GM18499 (cell line): ENCODE measurements at regions not wholly inside any gene's neighbourhood (a gene's known extent, or its start where the extent isn't known, plus 50 kb on each side); places are given as distances from the start of the nearest gene placed in this dataset.

ENCODE experiments used
- ATAC-seq: cut with Tn5 transposase; IDR thresholded peaks from one replicate; pipeline ENCODE4 v1.9.1; 2021; ENCODE audit warnings: moderate number of reproducible peaks; ENCODE audit not compliant: insufficient read depth, unreplicated experiment

DNA sequence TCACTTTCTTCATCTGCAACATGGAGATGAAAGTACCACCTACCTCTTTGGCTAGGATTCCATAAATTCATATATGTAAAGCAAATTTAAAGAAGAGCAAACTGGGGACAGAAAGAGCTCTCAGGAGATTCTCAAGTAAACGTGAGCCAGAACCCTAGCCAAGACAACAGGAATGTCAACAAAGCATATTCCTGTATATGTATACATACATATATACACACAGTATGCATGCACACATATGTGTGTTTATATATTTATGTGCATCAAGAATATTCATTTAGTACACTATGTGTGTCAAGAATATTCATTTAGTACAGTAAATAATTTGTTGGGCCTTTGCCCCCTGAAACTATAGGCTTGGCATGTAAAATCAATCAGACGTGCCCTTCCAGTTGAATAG is 574.4 kb upstream of the KLHL29 start:
- no peak for ATAC-seq

DNA sequence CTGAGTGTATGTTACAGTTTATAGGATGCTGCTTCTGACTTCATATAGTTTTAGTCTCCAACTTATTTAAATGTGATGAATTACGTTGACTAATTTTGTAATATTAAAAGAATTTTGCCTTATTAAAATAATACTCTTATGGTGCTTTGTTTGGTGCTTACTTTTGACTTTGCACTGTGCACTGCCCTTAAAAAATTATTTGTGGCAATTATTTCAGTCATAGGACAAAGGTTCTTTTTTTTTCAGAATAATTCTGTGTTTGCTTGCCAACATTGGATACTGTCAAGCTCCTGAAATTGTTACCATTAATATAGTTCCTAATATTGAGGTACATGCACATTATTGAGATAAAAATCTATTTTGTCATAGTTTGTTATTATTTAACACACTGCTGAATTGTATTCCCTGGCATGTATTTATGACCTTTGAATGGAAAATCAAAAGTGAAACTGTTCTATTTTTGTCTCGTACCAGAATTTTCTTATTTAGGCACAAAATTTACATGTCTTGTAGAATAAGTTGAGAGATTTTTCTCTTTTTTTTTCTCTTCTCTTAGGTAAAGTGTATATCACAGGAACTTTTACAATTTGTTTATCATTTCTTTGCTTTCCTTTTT is 572.8 kb upstream of the KLHL29 start:
- ATAC-seq, result no peak

DNA sequence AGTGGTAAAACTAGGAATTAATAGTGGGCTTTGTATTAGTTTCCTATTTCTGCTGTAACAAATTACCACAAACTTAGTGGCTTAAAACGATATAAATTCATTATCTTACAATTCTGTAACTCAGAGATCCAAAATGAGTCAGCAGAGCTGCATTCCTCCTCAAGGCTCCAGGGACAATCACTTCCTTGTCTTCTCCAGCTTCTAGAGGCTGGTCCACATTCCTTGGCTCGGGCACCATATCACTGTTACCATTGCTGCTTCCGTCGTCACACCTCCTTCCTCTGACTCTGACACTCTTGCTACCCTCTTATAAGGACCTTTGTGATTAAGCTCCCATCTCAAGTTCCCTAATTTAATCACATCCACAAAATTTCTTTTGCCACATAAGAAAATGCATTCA is 567.8 kb upstream of the KLHL29 start:
- ATAC-seq, result no peak

DNA sequence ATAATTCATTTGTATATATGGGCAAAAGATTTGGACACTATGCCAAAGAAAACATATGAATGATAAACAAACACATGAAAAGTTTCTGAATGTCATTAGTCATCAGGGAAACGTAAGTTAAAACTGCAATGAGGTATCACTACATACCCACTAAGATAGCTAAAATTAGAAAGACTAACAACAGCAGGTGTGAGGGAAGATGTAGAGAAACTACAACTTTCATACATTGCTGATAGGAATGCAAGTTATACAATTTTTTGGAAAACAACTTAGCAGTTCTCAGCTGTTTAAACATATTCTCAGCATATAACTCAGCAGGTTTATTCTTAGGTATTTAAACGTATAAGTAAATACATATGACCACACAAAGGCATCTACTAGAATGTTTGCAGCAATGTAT is 563.5 kb upstream of the KLHL29 start:
- no peak for ATAC-seq

DNA sequence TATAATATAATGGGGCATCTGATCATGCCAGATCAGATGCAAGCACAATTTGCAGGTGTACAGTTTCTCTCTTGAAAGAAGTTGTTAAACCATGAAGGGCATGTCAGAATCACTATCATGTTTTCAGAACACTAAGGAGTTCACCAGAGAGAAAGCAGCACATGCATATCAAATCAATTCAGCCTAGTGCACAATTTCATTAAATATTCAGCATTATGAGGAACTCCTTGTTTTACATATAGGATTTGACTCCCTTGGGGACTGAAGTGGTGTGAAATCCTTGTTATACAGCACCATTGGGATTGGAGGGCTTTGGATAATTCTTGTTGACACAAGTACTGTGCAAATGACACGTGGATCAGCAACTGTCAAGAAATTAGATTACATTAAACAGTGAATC is 562.1 kb upstream of the KLHL29 start:
- no peak for ATAC-seq

DNA sequence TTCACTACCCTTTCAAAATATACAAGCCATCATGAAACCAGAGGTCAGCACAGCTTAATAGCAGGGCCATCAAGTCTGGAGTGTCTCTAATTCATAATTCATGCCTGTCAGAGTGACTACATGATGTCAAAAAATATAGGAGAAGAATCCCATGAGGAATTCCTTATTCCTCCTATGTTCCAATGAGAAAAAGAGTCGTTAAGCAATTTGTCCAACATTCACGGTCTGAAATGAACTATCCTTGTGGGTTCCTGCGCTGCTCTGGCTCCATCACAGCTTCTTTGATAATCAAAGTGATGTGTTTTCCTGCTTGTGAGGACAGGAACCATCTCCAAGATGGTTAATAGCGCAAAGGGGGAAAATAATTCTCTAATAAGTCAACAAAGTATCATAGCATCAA is 560.4 kb upstream of the KLHL29 start:
- ATAC-seq, result no peak

DNA sequence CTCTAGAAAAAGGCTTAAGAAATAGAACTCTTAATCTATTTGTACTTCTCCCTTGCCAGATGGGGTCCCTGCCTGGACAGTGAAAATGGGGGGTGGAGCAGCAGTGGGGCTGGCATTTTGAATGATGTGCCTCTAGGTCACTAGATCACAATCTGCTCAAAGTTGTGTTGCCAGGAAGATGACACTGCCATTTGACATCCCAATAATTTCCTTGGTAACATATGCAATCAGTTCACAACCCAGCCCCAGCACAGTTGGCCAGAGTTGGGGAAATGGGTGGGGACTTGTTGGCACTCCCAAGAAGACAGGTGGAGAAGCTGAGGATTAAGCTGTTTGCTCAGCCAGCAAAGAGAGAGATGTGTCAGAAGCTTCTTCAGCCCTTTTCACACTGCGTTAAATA is 558.3 kb upstream of the KLHL29 start:
- ATAC-seq, result no peak

DNA sequence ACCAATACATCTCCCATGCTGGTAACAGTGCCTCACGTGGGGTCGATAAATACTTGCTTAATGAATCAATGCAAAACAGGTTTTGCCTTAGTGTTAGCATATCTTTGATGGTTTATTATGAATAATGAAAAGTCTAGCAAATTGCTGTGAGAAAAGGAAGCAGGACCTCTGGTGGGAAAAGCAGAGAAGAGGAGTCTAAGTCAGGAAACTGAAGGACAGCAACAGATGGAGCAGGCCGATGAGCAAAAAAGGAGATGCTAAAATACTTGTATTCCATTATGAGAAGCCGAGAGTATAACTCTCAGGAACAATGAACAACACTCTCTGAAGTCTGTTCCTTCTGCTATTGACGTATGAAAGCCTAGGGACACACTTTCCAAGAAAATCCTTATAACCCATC is 555.2 kb upstream of the KLHL29 start:
- ATAC-seq, result no peak

DNA sequence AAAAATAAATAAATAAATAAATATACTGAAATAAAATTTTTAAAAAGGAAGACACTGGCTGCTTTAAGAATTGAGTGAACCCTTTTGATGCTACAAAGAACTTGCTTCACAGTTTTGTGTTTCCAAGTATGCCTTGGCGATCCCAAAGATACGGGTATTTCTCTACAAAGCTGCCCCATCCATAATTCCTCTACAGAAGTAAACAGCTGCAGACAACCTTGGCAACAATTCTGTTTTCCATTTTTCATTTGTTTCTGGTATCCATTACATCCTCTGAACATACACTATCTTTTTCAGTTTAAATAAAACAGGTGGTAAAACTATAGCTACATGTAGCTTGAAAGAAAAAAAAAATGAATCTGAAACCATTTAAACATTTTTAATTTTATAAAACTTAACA is 552.8 kb upstream of the KLHL29 start:
- ATAC-seq, result no peak

DNA sequence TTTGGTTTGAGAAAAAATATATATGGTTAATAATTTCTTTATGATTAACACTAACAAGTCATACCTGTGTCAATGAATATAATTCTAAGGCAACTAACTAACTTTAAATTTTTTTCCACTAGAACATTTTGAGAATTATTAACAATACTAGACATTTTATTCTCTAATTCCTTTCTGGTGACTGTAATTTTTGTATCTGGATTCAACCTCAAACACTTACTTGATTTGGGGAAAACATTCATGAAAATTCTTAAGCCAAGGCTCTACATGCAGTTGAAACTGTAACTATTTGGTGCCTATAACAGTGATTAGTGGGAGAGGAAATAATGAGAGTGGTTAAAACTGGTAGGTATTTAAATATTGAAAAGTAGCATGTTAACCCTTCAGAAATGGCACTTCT is 546.5 kb upstream of the KLHL29 start:
- ATAC-seq, result no peak

DNA sequence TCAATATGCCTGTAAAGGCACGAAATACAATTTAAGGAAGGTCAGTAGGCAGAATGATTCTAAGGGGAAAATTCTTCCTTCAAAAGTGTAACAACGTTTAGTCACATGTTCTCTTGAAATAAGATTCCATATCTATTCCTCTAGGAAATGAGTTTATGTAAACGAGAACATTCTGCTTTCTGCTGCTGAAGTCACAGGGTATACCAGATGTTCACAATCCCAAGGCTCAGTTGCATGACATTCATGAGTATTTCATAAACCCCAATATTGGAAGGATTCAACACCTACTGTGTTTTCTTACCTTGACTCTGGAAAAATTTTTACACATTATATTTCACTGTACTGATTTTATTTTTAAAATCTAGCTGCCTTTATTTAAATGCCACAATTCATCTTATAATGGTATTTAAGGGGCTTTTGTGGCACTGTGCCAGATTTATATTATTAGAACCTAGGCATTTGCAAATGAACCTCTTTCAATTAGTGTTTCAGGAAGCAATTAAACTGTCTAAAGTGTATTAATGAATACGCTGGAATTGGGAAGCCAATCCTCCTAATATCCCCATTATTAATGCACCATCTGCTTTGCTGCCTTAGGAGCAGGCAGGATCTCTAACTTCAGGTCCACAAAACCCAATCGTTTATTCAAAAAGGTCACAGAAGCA is 542.6 kb upstream of the KLHL29 start:
- no peak for ATAC-seq

DNA sequence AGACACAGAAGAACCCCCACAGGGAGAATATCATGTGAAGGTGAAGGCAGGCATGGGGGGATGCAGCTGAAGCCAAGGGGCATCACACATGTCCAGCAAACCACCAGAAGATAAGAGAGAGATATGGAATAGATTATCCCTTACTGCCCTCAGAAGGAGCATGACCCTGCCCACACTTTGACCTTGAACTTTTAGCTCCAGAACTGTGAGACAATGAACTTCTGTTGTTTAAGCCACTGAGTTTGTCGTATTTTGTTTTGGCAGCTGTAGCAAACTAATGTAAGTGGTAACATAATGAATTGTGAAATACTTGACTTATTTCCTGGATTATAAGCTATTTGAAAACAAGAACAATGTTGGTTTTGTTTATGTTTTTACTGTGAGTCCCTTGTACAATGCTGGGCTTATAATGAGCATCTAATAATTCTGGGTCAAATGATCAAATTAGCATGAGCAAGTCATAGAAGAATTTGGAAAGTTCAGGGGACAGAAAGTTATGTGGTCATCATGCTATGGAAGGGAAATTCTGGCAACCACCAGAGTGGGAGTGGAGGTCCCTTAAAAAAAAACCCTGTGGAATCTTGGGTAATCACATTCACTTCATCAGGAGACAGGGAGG is 541.0 kb upstream of the KLHL29 start:
- no peak for ATAC-seq

DNA sequence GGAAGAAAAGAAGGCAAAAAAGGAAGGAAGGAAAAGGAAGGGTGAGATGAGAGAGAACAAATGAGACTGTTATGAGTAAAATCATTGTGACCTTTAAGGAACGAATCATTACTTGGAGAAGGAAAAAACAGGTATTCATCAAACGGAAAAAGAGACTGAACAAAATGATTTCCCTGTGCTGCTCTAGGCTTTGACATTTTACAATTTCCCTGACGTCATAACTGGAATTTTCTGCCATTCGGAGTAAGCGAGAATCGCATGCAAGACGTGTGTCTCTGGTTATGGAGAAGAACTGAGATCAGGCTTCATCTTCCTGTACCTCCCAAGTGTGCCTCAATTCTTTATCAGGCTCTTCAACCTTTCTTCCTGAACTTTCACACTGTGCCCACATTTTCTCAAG is 534.7 kb upstream of the KLHL29 start:
- no peak for ATAC-seq

DNA sequence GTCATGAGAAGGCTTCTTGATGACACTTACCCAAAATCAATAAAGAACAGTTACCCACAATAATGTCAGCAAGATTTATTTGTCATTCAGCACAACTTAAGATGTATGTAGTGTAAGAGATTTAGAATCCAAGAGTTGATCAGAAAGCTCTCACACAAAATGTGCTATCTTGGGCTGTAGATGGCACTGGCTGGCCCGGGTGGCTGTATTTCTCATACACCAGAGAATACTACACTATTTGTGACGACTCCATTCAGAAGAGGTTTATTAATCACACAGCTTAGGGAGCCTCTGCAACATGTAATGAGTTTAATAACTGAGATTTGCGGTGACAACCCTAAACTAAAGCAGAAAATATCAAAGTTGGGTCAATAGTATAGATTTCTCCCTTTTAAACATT is 530.4 kb upstream of the KLHL29 start:
- ATAC-seq, result no peak

DNA sequence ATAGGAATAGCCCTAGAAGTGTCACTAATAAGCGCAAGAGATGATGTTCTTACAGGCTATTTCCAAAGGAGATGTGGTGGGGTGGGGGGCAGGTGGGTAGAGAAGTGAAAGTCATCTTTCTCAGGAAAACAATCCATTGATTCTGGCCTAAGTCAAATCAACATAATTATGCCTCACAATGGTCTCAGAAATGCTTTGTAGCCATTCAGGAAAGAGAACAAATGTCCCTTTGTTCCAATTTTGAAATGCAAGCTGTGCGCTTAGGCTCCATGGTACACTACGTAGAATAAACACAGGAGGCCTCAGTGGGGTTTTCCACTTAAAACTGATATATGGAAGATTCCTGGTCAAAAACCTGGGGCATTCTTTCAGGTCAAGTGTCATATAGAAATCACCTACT is 529.9 kb upstream of the KLHL29 start:
- ATAC-seq, result no peak

DNA sequence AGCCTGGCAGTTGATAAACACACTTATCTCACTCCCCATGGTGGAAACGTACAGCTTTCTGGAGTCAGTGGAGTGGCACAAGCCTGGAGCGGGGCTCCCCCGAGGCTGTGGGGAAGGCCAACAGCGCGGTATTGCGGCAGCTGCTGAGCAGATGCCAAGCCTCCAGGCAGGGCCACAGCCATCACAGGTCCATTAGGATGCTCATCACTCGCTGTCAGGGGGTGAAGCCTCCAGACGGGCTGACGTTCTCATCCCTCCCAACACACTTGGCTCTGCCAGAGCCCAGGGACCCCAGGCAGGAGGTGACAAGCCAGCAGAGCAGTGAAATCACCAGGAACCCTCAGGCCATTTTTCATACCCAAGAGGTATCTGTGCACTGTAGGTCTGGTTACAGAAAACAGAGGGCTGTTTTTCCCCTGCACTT is 529.2 kb upstream of the KLHL29 start:
- ATAC-seq, result no peak

DNA sequence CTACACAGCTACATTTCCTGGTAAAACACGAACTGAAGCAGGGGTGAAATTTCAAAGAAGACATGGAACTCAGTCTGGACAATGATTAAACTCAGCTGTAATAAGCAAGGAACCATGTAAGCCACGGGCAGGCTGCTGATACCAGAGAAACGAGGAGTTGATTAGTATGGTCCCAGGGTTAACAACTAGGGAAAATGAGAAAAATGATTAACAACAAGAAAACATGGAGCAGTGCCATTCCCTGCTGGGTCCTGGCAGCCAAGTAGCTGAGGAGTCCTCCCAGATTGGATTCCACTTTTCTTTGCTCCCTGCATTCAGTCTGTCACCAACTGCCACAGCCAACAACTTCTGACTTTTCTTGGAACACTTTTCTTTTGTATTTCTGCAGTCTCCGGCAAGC is 517.0 kb upstream of the KLHL29 start:
- no peak for ATAC-seq

DNA sequence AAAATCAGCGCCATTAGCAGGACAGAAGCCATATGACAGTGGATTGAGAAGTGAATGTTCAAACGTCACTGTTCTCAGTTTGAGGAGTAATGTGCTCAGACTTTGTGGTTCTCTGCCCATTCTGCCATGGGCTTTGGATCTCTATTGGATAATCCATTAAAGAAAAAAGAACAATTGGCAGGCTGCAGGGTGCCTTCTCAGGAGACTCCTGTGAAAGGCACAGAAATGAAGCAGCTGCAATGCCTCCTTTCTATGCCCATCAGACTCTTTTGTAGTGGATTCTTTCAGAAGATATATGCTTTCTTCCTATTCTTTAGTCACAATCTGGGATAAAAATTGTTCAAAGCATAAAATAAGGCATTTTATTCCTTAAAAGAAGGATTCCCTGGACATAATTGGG is 506.9 kb upstream of the KLHL29 start:
- ATAC-seq, result no peak

DNA sequence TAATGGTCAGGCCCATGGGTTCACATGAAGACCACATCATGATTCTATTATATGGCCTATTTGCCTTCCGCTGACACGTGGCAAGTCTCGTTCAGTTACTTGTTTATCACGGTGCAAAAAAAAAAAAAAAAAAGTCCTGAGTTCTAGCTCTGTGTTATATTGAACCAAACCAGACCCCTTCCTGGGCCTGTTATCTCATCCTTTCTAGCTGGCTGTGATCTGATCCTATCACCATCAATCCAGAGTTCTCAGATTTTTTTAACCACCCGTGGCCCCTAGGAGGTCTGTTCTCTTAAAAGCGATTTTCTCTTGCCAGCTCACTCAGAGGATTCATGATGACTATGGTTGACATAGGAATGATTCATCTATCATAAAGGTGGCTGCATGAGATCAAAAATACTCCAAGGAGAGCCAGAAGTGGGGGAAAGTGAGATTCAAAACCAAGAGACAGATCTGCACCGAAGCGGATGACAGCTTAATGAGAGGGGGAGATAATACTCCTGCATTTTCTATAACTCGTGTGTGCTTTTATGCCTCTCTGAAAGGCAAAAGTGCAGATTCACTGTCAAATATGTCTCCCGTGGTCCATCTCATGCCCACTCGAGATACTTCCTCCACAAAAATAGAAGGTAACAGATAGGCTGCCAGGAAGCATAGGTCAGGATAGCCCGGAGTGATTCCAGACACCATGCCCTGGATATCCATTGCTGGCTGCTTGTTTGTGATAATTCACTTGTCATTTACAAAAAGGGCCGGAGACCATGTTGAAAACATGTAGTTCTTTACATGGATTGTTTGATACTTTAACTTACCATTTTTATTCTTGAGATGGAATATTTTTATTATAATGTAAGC is 505.7 kb upstream of the KLHL29 start:
- no peak for ATAC-seq

DNA sequence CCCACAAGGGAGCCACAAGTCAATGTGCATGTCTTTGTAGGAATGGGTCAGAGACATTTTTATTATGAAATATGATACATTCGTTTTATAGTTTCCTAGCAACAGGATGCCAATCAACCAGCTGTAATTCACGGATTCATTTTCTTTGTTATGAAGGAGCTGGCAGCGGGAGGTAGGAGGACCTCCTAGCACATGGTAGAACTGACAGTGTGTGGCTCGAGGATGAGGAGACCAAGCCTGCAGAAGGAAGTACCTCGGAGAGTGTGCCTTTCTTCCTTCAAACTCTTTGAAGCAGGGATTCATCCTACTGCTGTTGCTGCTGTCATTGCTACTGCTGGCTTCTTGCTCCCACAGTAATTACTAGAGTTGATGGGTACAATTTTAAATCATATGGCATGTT is 504.8 kb upstream of the KLHL29 start:
- no peak for ATAC-seq

DNA sequence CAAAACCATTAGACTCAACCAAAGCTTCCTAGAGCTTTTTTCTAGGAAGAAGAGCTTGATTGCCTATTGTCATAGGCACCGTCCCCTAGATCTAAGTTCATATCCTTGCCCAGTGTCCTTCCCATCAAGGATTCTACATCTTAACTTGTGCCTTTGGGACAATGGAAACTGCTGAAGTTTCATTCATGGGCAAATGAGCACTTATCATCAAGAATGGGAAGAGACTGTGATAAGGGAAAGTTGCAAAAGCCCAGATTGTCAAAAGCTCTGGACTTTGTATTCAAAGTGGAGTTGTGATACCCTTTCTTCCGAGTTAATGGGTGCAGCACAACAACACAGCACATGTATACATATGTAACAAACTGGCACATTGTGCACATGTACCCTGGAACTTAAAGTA is 503.0 kb upstream of the KLHL29 start:
- no peak for ATAC-seq
